ENCODE measurements at regions not wholly inside any gene's neighbourhood (a gene's known extent, or its start where the extent isn't known, plus 50 kb on each side); places are given as distances from the start of the nearest gene placed in this dataset.

GRCh38 chr2:12543978-12544558 is 172.7 kb upstream of the TRIB2 start:
- TF ChIP-seq CTCF (IDR thresholded peaks at IDR 0.05) (no peak), POLR2A (IDR thresholded peaks at IDR 0.05) (no peak)
